HG02642 (cell line): ENCODE measurements at regions not wholly inside any gene's neighbourhood (a gene's known extent, or its start where the extent isn't known, plus 50 kb on each side); places are given as distances from the start of the nearest gene placed in this dataset.
"Not testable (repeated sequence)": the region's sequence is repeated elsewhere in the genome, so short reads cannot be mapped to it uniquely, and the experiment has no call there.

ENCODE experiments used
- ATAC-seq: cut with Tn5 transposase; IDR thresholded peaks from one replicate; pipeline ENCODE4 v1.9.1; 2021; ENCODE audit warnings: mild to moderate bottlenecking; ENCODE audit not compliant: unreplicated experiment, poor library complexity

DNA sequence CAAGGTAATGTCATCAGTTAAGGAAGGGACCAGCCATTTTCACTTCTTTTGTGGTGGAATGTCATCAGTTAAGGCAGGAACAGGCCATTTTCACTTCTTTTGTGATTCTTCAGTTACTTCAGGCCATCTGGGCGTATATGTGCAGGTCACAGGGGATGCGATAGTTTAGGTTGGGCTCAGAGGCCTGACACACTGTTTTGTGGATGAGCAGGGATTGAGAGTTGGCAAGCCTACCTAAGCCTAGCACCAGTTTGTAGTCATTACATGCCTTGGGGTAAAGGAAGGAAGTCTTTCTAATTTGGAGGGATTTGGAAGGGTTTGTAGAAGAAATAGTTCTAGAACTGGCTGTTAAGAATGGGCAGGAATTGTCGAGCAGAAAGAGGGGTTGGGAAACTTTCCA is 457.2 kb downstream of the TMEM135 start:
- ATAC-seq, result not testable (repeated sequence)

DNA sequence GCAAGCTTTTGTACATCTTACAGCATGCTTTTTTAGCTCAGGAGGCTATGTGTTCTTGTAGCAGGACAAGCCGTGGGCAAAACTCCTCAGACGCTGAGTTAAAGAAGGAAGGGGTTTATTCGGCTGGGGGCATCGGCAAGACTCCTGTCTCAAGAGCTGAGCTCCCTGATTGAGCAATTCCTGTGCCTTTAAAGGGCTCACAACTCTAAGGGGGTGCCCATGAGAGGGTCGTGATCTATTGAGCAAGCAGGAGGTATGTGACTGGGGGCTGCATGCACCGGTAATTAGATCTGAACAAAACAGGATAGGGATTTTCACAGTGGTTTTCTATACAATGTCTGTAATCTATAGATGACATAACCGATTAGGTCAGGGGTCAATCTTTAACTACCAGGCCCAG is 456.3 kb downstream of the TMEM135 start:
- not testable (repeated sequence) for ATAC-seq

DNA sequence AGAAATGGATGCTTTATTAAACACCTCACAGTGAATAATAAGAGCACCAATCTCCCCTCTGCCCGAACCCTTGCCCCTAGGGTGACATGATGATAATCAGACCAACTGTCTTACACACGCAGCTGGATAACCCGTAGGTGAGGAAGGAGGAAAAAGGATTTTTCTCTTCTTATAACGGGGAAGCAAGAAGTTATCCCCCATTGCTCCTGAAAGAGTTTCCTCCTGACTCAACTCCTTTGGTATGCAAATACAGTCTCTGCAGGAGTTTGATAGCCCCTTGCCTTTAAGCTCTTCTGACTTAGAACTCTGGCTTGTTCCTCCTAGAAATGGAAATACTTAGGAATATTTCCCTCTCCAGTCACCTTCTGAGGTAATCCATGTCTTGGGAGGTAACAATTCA is 455.8 kb downstream of the TMEM135 start:
- ATAC-seq, result no peak

DNA sequence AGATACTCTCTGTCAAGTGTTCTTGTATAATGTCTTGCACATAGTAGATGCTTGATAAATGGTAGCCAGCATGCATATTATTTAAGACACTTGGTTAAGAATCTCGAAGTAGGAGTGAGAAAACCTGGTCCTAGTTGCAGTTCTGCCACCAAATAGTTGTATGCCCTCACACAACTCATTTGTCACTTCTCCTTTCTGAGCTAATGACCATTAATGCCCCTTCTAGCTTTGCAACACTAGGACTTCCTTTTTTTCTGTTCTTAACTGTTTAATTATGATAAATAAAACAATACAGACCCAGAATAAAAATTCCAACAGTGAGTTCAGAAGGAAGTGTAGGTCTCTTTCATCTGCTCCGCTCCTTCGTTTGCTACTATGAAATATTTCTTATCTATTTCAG is 453.6 kb downstream of the TMEM135 start:
- ATAC-seq, result no peak

DNA sequence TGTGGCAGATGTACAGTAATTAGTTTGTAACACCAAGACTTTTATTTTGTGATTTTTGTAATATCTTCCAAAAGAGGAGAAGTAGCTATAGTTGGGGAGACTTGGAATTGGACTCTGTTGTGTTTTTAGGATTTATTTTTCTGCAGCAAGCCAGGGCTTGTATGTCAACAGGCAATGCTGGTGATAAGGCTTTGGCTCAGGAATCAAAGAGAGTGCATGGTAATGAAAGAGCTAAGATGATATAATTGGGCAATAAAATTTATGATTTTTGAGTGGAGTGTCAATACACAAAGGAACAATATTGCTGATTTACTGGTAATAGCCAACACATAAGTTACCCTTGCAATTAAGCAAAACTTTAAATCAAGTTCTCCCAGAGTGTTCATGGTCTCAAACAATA is 452.9 kb downstream of the TMEM135 start:
- no peak for ATAC-seq

DNA sequence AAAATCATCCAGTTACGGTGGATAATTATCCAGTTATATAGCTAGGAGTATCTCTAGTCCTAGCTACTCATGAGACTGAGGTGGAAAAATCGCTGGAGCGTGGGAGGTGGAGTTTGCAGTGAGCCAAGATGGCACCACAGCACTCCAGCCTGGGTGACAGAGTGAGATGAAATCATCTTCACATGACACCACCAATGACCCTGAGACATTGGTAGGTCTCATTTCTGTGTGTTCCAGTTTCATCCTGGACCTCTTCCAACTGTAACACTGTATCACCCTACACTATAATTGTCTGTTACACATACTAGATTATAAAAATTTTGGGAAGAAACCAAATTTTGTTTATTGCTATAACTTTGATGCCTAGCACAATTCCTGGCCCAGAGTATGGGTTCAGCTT is 446.8 kb downstream of the TMEM135 start:
- ATAC-seq, result no peak

DNA sequence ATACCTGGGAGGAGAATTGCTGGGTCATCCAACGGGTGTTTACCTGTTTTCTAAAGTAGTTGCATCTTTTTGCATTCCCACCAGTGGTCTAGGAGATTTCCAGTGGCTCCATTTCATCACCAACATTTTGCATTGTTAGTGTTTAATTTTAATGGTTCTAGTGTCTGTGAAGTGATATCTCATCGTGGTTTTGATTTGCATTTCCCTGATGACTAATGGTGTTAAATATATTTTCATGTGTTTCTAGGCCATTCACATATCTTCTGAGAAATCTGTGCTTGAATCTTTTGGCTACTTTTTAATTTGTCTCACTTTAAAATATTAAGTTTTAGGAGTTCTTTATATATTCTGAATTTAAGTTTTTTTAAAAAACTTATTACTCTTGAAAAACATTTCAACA is 439.6 kb downstream of the TMEM135 start:
- ATAC-seq, result no peak

DNA sequence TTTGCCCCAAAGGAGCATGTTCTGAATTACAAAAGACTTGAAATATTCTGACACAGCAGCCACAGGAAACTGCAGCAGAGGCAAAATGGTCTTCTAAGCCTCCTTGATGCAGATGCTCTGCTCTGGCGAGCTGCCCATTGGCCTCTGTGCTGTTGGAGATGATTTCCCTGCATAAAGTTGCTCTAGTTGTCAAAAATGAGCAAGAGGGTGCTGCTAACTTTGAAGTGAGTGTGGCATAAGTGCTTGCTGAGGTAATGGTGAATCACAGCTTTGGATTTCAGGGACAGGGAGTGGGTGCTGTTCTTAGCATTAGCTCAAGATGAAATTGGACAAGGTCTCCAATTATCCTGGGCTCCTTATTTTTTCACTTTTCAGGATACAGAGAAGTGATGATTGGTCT is 435.4 kb downstream of the TMEM135 start:
- no peak for ATAC-seq

DNA sequence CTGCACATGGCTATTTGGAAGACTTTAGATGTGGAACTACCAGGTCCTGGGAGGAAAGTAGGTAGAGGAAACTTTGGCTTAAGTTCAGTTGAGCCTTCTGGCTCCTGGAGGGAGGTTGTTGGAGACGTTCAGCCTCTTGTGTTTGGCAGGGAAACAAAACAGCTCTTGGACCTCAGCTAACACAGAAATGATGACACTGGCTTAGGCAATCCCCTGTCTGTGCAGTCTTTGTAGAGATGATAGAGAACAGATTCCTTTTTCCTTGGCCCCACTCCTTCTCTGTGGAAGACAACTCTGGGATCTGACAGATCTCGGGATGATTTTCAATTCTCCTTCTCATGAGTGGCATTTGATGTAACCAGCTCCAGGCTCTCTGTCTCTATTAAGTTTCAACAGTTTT is 428.5 kb downstream of the TMEM135 start:
- no peak for ATAC-seq

DNA sequence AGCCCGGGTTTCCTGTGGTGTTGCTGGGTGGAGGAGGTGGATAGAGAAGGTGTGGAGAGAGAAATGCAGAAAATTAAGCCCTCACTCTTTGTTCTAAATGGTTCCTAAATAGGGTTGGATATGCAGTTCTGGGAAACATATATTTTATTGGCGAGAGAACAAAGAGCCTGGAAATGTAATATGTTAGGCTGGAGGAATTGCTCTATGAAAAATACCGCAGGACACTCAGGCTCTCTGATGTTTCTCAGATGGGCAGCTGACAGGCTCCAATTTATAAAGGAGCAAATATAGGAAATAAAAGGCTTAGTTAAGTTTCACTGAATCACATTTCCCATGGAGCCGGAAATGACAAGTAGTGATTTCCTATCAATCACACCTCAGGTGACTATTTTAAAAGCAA is 428.0 kb downstream of the TMEM135 start:
- no peak for ATAC-seq

DNA sequence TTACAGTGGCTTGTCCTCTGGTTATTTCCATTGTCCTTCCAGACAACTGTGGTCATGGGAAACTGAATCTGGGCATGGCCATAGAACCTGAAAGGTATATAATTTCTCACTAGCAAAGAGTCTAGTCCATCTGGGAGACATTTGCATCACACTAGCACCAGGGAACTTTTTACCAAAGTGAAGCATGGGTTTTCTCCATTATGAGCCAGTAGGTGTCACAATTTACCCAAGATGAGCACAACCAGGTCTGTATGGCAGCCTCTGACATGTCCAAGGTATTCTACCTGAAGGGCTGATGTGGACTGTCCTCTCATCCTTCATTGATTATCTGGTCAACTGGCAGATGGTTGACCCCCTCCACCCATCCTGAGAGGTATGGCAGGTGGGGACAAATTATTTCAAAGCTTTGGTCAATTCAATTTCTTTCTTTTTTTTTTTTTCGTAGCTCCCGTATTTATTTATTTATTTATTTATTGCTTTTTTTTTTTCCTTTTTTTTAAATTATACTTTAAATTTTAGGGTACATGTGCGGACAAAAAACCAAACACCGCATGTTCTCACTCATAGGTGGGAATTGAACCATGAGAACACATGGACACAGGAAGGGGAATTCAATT is 425.9 kb downstream of the TMEM135 start:
- ATAC-seq, result peak; percentile 59

DNA sequence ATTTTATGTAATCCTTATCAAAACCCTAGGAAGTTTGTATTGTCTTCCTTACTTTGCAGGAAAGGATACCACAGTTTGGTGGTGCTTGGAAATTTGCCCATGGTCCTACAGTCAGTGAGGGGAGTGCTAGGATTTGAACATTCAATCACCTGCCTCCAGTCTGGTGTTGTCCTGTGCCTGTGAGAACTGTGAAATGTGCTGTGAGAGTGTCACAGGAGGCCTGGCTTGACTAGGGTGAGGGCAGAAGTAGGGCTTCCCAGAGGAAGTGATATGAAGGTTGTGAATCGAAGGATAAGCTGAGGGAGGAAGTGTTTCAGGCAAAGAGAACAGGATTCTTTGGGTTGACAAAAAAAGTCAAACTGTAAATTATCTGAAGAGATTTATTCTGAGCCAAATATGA is 424.4 kb downstream of the TMEM135 start:
- no peak for ATAC-seq

DNA sequence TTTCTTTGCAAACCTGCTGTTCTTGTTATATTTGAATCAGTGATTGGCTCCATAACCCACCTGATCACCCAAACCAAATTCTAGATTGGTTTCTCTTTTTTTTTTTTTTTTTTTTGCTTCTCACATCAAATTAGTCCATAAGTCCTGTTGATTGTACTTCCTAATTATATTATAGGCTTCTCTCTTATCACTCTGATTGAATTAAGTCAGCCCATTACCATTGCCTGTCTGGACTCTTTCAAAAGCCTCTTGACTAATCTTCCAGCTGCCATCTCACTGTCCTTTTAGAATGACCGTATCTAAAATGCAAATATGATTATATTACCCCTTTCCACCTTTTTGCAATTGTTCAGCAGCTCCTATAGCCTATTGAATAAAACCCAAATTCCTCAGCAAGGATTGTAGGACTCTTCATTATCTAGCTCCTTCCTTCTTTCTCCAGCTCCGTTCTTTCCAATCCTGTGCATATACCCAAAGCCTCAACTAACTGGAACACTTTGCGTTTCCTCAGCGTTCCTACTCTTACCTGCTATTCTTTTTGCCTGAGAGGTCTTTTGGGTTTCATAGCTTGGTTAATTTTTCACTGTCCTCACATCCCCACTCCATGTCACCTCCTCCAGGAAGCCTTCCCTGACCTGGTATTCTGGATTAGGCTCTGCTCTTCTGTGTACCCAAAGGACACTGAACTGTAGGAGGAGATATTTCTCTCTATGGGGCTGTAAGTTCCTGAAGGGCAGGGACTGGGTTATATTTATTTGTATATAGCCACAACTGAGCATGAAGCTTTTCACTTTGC is 423.3 kb downstream of the TMEM135 start:
- ATAC-seq, result no peak

DNA sequence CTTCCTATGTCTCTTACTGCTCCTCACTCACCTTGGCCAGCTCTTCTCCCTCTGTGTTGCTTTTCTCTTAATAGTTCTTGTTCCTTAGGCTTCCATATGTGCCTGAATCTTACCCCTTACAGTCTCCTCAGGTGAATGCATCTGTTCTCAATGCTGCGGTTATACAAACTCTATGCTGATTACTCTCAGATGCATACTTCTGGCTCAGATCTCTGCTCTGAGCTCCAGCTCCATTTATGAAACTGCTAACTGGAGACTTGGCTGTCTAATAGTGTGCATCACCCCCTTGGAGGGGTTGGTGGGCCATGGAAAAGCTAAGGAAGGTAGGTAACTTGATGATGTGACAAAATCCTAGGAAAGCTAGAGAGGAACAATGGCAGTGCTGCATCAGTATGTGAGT is 422.5 kb downstream of the TMEM135 start:
- ATAC-seq, result no peak

DNA sequence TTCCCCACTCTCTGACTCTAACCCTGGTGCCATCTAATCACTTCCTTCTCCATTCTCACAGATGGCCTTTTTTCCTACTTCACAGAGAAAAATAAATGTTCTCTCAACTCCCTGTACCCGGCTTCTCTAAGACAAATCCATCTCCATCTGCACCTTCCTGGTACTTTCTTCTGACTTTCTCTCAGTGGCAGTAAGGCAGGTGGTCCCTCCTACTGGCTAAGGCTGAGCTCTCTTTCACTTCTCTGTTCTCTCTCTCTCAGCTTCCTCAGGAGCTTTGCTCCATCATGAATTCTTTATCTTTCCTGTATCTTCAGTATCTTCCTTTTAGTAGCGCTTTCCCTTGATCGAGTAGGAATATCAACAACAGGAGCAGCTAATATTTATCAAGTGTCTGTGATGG is 421.6 kb downstream of the TMEM135 start:
- no peak for ATAC-seq

DNA sequence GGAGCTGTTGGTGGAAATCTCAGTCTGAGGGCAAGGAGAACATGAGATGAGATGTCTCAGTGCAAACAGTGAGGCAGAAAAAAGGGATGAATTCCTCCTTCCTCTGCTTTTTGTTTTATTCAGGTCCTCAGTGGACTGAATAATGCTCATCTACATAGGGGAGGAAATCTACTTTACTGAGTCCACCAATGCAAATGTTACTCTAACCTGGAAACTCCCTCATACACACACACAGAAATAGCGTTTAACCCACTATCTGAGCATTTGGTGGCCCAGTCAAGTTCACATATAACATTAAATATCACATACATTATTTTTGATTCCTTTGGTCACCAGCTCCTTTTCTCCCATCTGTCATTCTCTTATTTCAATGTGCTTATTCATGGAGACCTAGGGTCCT is 418.8 kb downstream of the TMEM135 start:
- no peak for ATAC-seq

DNA sequence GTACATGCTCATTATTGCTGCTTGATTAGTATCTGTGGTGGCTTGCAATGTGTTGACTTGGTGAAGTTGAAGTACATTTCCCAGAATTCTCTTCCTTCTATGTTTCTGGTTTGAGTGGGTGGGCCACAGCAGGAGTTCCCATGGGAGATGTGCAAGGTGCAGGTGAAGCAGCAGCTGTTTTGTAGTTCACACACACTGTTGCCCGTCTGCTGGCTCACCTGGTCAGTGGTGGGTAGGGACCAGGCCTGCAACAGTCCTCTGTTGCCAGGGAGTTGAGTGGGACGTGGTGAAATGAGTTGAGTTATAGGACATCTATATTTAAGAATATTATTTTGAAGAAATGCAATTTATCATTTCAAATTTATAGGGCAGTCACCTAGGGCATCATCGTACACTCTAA is 417.4 kb downstream of the TMEM135 start:
- ATAC-seq, result no peak

DNA sequence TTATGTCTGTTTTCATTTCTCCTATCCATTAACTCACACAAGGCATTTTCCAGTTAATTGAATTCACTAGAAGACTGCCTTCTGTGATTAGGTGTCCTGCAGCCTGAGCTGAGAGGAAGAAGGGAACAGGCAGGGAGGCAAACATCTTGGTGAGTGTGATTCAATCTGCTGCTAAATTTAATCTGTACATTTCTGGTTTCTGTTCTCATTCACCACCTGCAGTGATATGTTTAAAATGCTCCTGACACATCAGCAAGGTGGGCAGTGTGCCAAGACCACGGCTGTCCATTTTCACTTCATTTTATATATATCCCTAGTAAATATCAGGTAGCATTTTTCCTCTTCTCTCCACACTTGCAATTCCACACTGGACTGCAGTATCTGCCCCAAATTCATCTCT is 416.5 kb downstream of the TMEM135 start:
- ATAC-seq, result peak; percentile 75

DNA sequence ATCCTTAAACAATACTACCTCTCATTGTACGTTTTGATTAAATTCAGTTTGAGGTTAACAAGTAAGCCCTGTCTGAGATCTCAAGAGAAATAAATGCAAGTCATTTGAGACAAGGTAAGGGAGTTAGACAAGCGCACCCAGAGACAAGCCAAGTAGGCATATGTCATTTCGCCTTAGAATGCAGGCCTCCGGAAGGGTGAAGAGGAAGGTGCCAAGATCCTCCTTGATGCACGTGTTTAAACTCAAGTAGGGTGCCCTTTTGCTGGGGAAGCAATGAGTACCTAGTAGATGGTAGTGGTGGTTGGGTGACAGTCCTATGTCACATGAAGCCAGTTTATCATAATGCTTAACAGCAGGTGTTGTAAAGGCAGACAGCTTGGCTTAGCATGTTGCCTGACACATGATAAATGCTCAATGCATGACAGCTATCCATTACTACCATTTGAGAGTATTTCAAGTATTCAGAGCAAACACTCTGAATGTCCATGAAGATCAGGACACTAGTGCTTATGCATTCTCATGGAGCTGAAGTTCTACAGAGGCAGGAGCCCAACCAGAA is 415.9 kb downstream of the TMEM135 start:
- peak; percentile 19 for ATAC-seq

DNA sequence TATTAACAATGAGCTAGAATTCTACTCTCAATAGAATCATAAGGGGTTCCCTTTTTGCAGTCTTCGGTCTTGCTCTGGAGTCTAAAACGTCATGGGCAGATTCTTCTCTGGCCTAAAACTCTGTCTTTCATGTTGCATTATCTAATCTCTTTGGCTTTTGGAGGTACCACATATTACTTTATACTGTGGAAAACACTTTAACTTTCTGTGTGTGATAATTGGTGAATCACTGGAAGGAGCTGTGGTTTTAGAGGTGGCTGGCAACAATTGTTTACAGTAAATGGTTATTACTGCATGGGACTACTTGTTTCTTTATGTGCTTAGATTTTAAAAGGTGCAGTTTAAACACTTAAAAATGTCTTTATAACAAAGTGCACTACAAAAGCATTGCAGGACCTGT is 414.3 kb downstream of the TMEM135 start:
- not testable (repeated sequence) for ATAC-seq

DNA sequence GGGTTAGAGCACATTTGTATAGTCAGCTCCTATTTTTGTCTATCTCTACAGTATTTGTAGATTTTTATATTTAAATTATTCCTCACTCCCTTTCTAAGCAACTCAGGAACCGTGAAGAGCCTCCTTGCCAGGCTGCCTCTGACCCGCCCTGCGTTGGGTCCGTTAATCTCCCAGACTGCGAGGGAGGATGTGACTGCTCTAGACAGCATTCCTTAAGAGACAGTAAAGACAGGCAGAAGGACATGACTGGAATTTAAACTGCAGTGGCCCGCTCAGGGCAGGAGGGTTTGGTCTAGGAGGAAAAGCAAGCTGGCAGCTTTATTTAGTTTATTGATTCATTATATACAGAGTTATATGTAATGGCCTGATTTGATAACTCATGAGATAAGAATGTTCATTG is 413.7 kb downstream of the TMEM135 start:
- ATAC-seq, result no peak

DNA sequence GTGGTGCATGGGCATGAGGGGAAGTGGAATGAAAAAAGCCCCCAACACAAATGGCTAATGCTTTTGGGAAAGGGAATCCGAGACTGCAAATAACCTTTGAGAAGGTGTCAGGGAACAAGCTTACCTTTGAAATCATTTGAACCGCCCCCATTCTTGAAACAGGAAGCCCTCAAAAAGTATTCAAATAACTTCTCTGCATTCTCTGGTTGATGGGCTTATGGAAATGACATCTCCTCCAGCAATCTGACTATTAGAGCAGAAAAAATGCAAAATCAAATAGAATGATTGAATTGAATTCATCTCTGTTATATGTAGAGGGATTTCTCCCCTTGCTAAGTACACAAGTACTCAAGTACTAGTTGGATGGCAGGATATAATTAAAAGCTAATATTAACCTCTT is 409.9 kb downstream of the TMEM135 start:
- ATAC-seq, result no peak
